ENCODE measurements at regions not wholly inside any gene's neighbourhood (a gene's known extent, or its start where the extent isn't known, plus 50 kb on each side); places are given as distances from the start of the nearest gene placed in this dataset.

- no peak for TF ChIP-seq CTCF (IDR thresholded peaks at IDR 0.05)
- no peak for TF ChIP-seq POLR2A (IDR thresholded peaks at IDR 0.05)
Observed at GRCh38 chr15:61480863-61481262, 251.8 kb upstream of the RORA start.
